ENCODE measurements at regions not wholly inside any gene's neighbourhood (a gene's known extent, or its start where the extent isn't known, plus 50 kb on each side); places are given as distances from the start of the nearest gene placed in this dataset.

DNA sequence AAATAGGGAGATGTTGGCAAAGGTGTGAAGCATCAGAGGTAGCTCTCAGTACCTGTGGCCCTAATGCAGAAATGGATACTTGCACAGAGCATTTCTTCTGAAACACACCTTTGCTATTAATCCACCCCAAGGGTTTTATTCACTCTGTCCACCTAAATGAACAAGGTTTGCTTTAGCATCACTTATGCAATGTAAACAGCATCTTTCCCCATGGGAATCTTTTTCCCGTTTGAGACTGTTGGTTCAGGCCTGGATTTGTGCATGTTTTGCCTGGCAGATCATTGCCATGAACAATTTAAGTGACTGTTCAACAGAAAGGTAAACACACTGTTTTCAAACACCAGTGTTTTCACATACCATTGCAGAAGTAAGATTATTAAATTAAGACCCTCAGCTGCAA lies 508.3 kb downstream of the SOX2 start:
- Histone ChIP-seq H3K36me3 (ENCODE audit: insufficient read depth, low read length) (no peaks in the 10 kb centered on the region), H3K79me2 (ENCODE audit: insufficient read depth, low read length) (no peaks in the 10 kb centered on the region), H2AFZ (ENCODE audit: low read depth, low read length) (no peak overlapping the region), H3K27me3 (ENCODE audit: insufficient read depth, low read length) (no peaks in the 10 kb centered on the region), H3K4me1 (ENCODE audit: insufficient read depth, low read length) (no peaks in the 10 kb centered on the region), H3K4me3 (ENCODE audit: insufficient read depth, low read depth, low read length) (no peak overlapping the region), H4K20me1 (ENCODE audit: insufficient read depth, low read length) (no peaks in the 10 kb centered on the region), H3K4me2 (ENCODE audit: low read length) (no peak overlapping the region), H3K9me3 (ENCODE audit: insufficient read depth, low read depth, low read length) (no peaks in the 10 kb centered on the region), H3K9ac (ENCODE audit: low read length) (no peak overlapping the region), H3K27ac (ENCODE audit: low read depth, low read length) (no peak overlapping the region)
- Mint-ChIP-seq H3K4me3 (ENCODE audit: unreplicated experiment) (no peak overlapping the region), H3K27me3 (ENCODE audit: low read depth, unreplicated experiment) (no peaks in the 10 kb centered on the region), H3K9me3 (ENCODE audit: unreplicated experiment) (peaks cover 7% of the 10 kb centered on the region), H3K36me3 (ENCODE audit: low read depth, unreplicated experiment) (no peaks in the 10 kb centered on the region), H3K27ac (ENCODE audit: unreplicated experiment) (no peak overlapping the region), H3K4me1 (ENCODE audit: low read depth, unreplicated experiment) (no peaks in the 10 kb centered on the region)
- no peak for FAIRE-seq
- TF ChIP-seq, protein P1, sequence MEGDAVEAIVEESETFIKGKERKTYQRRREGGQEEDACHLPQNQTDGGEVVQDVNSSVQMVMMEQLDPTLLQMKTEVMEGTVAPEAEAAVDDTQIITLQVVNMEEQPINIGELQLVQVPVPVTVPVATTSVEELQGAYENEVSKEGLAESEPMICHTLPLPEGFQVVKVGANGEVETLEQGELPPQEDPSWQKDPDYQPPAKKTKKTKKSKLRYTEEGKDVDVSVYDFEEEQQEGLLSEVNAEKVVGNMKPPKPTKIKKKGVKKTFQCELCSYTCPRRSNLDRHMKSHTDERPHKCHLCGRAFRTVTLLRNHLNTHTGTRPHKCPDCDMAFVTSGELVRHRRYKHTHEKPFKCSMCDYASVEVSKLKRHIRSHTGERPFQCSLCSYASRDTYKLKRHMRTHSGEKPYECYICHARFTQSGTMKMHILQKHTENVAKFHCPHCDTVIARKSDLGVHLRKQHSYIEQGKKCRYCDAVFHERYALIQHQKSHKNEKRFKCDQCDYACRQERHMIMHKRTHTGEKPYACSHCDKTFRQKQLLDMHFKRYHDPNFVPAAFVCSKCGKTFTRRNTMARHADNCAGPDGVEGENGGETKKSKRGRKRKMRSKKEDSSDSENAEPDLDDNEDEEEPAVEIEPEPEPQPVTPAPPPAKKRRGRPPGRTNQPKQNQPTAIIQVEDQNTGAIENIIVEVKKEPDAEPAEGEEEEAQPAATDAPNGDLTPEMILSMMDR (IDR thresholded peaks at IDR 0.05; ENCODE audit: insufficient read depth, low read depth, low read length), result no peak
- no peak for TF ChIP-seq EZH2 (IDR thresholded peaks at IDR 0.05; ENCODE audit: insufficient read depth, low read length)
- DNase-seq (ENCODE audit: low read depth), result no peak

DNA sequence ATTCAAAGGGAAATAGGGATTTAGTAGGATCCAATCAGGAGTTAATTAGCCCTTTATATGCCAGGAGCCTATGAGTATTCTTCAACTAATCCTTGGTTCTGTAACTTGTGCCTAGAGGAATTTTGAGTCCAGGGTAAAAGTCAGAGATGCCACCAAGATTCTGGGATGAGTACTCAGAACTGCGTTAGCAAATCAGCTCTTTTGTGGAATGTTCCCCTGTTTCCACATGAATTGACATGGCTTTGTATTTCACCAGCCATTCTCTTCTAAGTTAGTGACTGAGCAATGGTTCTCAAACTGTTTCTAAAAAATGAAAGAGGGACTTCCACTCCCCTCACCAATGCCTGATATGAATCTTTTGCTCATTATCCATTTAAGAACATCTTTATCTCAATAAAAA lies 508.7 kb downstream of the SOX2 start:
- DNase-seq (ENCODE audit: low read depth), result no peak
- Mint-ChIP-seq H3K4me1 (ENCODE audit: low read depth, unreplicated experiment) (no peaks in the 10 kb centered on the region), H3K9me3 (ENCODE audit: unreplicated experiment) (peaks cover 10% of the 10 kb centered on the region), H3K36me3 (ENCODE audit: low read depth, unreplicated experiment) (no peaks in the 10 kb centered on the region), H3K27ac (ENCODE audit: unreplicated experiment) (no peak overlapping the region), H3K27me3 (ENCODE audit: low read depth, unreplicated experiment) (no peaks in the 10 kb centered on the region), H3K4me3 (ENCODE audit: unreplicated experiment) (no peak overlapping the region)
- H3K9ac ChIP-seq (ENCODE audit: low read length), result no peak overlapping the region
- H3K9me3 ChIP-seq (ENCODE audit: insufficient read depth, low read depth, low read length), result no peaks in the 10 kb centered on the region
- H3K4me1 ChIP-seq (ENCODE audit: insufficient read depth, low read length), result no peaks in the 10 kb centered on the region
- TF ChIP-seq, protein P1 (IDR thresholded peaks at IDR 0.05; ENCODE audit: insufficient read depth, low read depth, low read length), result no peak
- TF ChIP-seq EZH2 (IDR thresholded peaks at IDR 0.05; ENCODE audit: insufficient read depth, low read length), result no peak
- H4K20me1 ChIP-seq (ENCODE audit: insufficient read depth, low read length), result no peaks in the 10 kb centered on the region
- H3K79me2 ChIP-seq (ENCODE audit: insufficient read depth, low read length), result no peaks in the 10 kb centered on the region
- no peak overlapping the region for H2AFZ ChIP-seq (ENCODE audit: low read depth, low read length)
- no peak overlapping the region for H3K4me3 ChIP-seq (ENCODE audit: insufficient read depth, low read depth, low read length)
- H3K36me3 ChIP-seq (ENCODE audit: insufficient read depth, low read length), result no peaks in the 10 kb centered on the region
- H3K27me3 ChIP-seq (ENCODE audit: insufficient read depth, low read length), result no peaks in the 10 kb centered on the region
- no peak overlapping the region for H3K4me2 ChIP-seq (ENCODE audit: low read length)
- no peak overlapping the region for H3K27ac ChIP-seq (ENCODE audit: low read depth, low read length)
- no peak for FAIRE-seq

DNA sequence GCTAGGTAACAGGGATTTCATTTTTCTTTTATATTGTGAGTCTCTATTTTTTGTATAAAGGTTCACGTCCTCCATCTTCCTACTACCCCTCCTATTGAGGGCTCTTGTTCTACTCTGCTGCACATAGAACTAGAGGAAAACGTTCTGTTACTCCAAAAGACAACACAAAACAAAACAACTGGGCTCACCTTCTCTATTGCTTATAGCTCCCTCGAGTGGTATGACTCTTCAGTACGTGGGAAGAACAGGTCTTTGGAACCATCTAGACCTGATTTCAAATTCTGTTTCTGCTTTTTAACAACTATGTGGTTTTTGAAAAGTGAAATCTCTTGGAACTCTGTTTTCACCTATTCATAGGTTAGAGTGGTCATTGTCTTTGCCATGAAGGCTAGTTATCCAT lies 515.3 kb downstream of the SOX2 start:
- no peaks in the 10 kb centered on the region for H3K36me3 ChIP-seq (ENCODE audit: insufficient read depth, low read length)
- Mint-ChIP-seq H3K36me3 (ENCODE audit: low read depth, unreplicated experiment) (no peaks in the 10 kb centered on the region), H3K4me3 (ENCODE audit: unreplicated experiment) (no peak overlapping the region), H3K9me3 (ENCODE audit: unreplicated experiment) (peaks cover 13% of the 10 kb centered on the region), H3K4me1 (ENCODE audit: low read depth, unreplicated experiment) (no peaks in the 10 kb centered on the region), H3K27me3 (ENCODE audit: low read depth, unreplicated experiment) (no peaks in the 10 kb centered on the region), H3K27ac (ENCODE audit: unreplicated experiment) (no peak overlapping the region)
- no peak for FAIRE-seq
- DNase-seq (ENCODE audit: low read depth), result no peak
- H3K9me3 ChIP-seq (ENCODE audit: insufficient read depth, low read depth, low read length), result no peaks in the 10 kb centered on the region
- H4K20me1 ChIP-seq (ENCODE audit: insufficient read depth, low read length), result no peaks in the 10 kb centered on the region
- no peaks in the 10 kb centered on the region for H3K27me3 ChIP-seq (ENCODE audit: insufficient read depth, low read length)
- H3K4me3 ChIP-seq (ENCODE audit: insufficient read depth, low read depth, low read length), result no peak overlapping the region
- no peak overlapping the region for H3K4me2 ChIP-seq (ENCODE audit: low read length)
- H3K27ac ChIP-seq (ENCODE audit: low read depth, low read length), result no peak overlapping the region
- H3K79me2 ChIP-seq (ENCODE audit: insufficient read depth, low read length), result no peaks in the 10 kb centered on the region
- no peaks in the 10 kb centered on the region for H3K4me1 ChIP-seq (ENCODE audit: insufficient read depth, low read length)
- no peak overlapping the region for H3K9ac ChIP-seq (ENCODE audit: low read length)
- no peak overlapping the region for H2AFZ ChIP-seq (ENCODE audit: low read depth, low read length)
- no peak for TF ChIP-seq EZH2 (IDR thresholded peaks at IDR 0.05; ENCODE audit: insufficient read depth, low read length)
- TF ChIP-seq, protein P1 (IDR thresholded peaks at IDR 0.05; ENCODE audit: insufficient read depth, low read depth, low read length), result no peak

All from astrocyte (in vitro differentiated cells and primary cell).